ENCODE measurements at regions not wholly inside any gene's neighbourhood (a gene's known extent, or its start where the extent isn't known, plus 50 kb on each side); places are given as distances from the start of the nearest gene placed in this dataset.

DNA sequence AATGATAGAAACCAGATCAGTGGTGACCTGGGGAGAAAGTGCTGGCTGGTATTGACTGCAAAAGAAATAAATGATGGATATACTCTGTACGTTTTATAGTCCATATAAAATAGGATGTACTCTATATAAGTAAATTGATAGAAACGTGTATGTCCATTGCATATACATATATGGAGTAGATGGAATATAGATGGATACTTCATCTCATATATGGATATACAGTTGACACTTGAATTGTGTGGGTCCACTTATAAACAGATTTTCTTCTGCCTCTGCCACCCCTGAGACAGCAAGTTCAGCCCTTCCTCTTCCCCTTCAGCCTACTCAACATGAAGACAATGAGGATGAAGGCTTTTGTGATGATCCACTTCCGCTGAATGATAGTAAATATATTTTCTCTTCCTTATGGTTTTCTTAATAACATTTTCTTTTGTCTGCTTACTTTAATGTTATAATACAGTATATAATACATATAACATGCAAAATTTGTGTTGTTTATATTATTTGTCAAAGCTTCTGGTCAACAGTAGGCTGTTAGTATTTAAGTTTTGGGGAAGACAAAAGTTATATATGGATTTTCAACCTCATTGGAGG lies 76.1 kb upstream of the MYCN start:
- H3K36me3 ChIP-seq (ENCODE audit: control insufficient read depth, insufficient read depth, low read length): no peaks in the 10 kb centered on the region
- WGBS, 2 experiments (ENCODE audit: insufficient coverage in 2 of 2): no CpG with 5 or more reads among the region's 3 CpGs

DNA sequence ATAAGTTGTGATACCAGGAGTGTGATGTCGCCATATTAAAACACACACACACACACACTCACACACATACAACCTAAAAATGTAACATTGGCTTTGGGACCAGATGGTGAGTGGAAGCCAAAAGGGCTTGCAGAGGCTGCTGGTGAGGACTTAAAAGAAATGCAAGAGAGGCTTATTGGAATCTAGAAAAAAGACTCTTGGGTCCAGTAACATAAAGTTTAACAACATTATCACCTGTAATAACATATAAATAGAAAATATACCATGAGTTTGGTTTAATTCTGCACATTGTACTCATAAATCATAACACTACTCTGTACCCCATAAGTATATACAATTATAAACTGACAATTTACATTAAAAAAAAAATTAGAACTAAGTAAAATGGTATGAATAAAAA lies 74.4 kb upstream of the MYCN start:
- H3K36me3 ChIP-seq (ENCODE audit: control insufficient read depth, insufficient read depth, low read length): no peaks in the 10 kb centered on the region
- no peaks in the 10 kb centered on the region for H3K4me1 ChIP-seq (ENCODE audit: control insufficient read depth, insufficient read depth, low read length, poor library complexity, severe bottlenecking)
- no peaks in the 10 kb centered on the region for H3K9me3 ChIP-seq (ENCODE audit: control insufficient read depth, low read length)
- H3K4me3 ChIP-seq (ENCODE audit: extremely low read depth, insufficient read depth, low read length, poor library complexity, severe bottlenecking): no peak overlapping the region
- no peak overlapping the region for H3K27ac ChIP-seq (ENCODE audit: low read depth, low read length, severe bottlenecking)
- WGBS, 2 experiments (ENCODE audit: insufficient coverage in 2 of 2): no CpG with 5 or more reads among the region's 1 CpG

More for the DNA sequence above, 76.1 kb upstream of the MYCN start:
- Histone ChIP-seq H3K9me3 (ENCODE audit: control insufficient read depth, low read length) (no peaks in the 10 kb centered on the region), H3K4me3 (ENCODE audit: extremely low read depth, insufficient read depth, low read length, poor library complexity, severe bottlenecking) (no peak overlapping the region), H3K27ac (ENCODE audit: low read depth, low read length, severe bottlenecking) (no peak overlapping the region), H3K4me1 (ENCODE audit: control insufficient read depth, insufficient read depth, low read length, poor library complexity, severe bottlenecking) (no peaks in the 10 kb centered on the region)

- no peaks in the 10 kb centered on the region for H3K36me3 ChIP-seq (ENCODE audit: control insufficient read depth, insufficient read depth, low read length)
- H3K9me3 ChIP-seq (ENCODE audit: control insufficient read depth, low read length): no peaks in the 10 kb centered on the region
- H3K27ac ChIP-seq (ENCODE audit: low read depth, low read length, severe bottlenecking): no peak overlapping the region
- H3K4me1 ChIP-seq (ENCODE audit: control insufficient read depth, insufficient read depth, low read length, poor library complexity, severe bottlenecking): no peaks in the 10 kb centered on the region
- 80% methylated on average over 1 of the region's 3 CpGs; no CpG with 5 or more reads in 1 of the 2 experiments for WGBS, 2 experiments (ENCODE audit: insufficient coverage in 2 of 2)
- H3K4me3 ChIP-seq (ENCODE audit: extremely low read depth, insufficient read depth, low read length, poor library complexity, severe bottlenecking): no peak overlapping the region
Observed at GRCh38 chr2:15866563-15867193, 73.7 kb upstream of the MYCN start.

GRCh38 chr2:15867194-15868171 lies 72.9 kb upstream of the MYCN start:
- no peak overlapping the region for H3K4me3 ChIP-seq (ENCODE audit: extremely low read depth, insufficient read depth, low read length, poor library complexity, severe bottlenecking)
- H3K27ac ChIP-seq (ENCODE audit: low read depth, low read length, severe bottlenecking): no peak overlapping the region
- H3K4me1 ChIP-seq (ENCODE audit: control insufficient read depth, insufficient read depth, low read length, poor library complexity, severe bottlenecking): no peaks in the 10 kb centered on the region
- WGBS, 2 experiments (ENCODE audit: insufficient coverage in 2 of 2): 95 to 100% methylated on average over 4 to 5 of the region's 8 CpGs
- no peaks in the 10 kb centered on the region for H3K36me3 ChIP-seq (ENCODE audit: control insufficient read depth, insufficient read depth, low read length)
- no peaks in the 10 kb centered on the region for H3K9me3 ChIP-seq (ENCODE audit: control insufficient read depth, low read length)

DNA sequence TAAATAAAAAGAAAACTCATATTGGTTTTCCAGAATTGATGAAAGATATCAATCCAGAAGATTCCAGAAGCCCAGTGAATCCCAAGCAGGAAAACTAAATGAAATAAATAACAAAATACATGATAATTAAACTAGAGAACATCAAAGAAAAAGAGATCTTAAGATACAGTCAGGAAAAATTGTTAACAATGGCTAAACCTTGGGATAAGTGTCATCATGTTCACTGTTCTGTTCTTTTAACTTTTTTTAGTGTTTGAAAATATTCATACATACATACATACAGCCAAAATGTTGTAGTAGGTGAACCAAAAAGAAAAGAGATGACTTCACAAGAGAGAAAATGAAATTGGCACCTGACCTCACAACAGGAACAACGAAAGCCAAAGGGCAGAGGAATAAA lies 72.2 kb upstream of the MYCN start:
- no peaks in the 10 kb centered on the region for H3K36me3 ChIP-seq (ENCODE audit: control insufficient read depth, insufficient read depth, low read length)
- H3K27ac ChIP-seq (ENCODE audit: low read depth, low read length, severe bottlenecking): no peak overlapping the region
- H3K9me3 ChIP-seq (ENCODE audit: control insufficient read depth, low read length): no peaks in the 10 kb centered on the region
- whole genome bisulfite sequencing, 2 experiments (ENCODE audit: insufficient coverage in 2 of 2): 88 to 100% methylated on average over 1 of the region's 1 CpG
- no peak overlapping the region for H3K4me3 ChIP-seq (ENCODE audit: extremely low read depth, insufficient read depth, low read length, poor library complexity, severe bottlenecking)
- H3K4me1 ChIP-seq (ENCODE audit: control insufficient read depth, insufficient read depth, low read length, poor library complexity, severe bottlenecking): no peaks in the 10 kb centered on the region

DNA sequence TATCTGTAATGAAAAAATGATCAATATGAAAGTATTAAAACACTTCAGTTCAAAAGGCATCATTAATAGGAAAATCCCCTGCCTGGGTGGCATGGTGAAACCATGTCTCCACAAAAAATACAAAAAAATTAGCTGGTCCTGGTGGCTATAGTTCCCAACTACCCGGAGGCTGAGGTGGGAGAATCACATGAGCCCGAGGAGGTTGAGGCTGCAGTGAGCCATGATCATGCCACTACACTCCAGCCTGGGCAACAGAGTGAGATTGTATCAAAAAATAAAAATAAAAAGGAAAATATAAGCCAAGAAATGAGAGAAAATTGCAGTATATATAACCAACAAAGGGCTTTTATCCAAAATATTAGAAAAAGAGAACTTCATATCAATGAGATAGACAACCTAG lies 71.6 kb upstream of the MYCN start:
- H3K36me3 ChIP-seq (ENCODE audit: control insufficient read depth, insufficient read depth, low read length): no peaks in the 10 kb centered on the region
- H3K27ac ChIP-seq (ENCODE audit: low read depth, low read length, severe bottlenecking): no peak overlapping the region
- H3K4me3 ChIP-seq (ENCODE audit: extremely low read depth, insufficient read depth, low read length, poor library complexity, severe bottlenecking): no peak overlapping the region
- 57 to 90% methylated on average over 1 to 2 of the region's 2 CpGs for WGBS, 2 experiments (ENCODE audit: insufficient coverage in 2 of 2)
- no peaks in the 10 kb centered on the region for H3K9me3 ChIP-seq (ENCODE audit: control insufficient read depth, low read length)
- H3K4me1 ChIP-seq (ENCODE audit: control insufficient read depth, insufficient read depth, low read length, poor library complexity, severe bottlenecking): no peaks in the 10 kb centered on the region

DNA sequence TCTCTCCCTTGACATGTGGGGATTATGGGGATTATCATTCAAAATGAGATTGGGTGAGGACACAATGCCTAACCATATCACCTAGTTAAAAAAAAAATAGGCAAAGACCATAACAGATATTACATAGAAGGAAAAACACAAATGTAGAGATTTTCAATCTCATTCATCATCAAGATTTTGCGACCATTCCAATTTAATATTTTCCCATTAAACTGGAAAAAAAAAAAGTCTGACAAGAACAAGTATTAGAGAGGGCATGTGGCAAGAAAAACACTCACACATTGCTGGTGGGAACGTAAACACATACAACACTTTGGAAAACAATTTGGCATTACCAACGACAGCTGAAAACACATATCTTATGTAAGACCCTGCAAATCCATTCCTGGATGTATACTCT lies 71.0 kb upstream of the MYCN start:
- 88 to 95% methylated on average over 2 of the region's 3 CpGs for WGBS, 2 experiments (ENCODE audit: insufficient coverage in 2 of 2)
- Histone ChIP-seq H3K9me3 (ENCODE audit: control insufficient read depth, low read length) (no peaks in the 10 kb centered on the region), H3K36me3 (ENCODE audit: control insufficient read depth, insufficient read depth, low read length) (no peaks in the 10 kb centered on the region), H3K4me1 (ENCODE audit: control insufficient read depth, insufficient read depth, low read length, poor library complexity, severe bottlenecking) (no peaks in the 10 kb centered on the region), H3K27ac (ENCODE audit: low read depth, low read length, severe bottlenecking) (no peak overlapping the region), H3K4me3 (ENCODE audit: extremely low read depth, insufficient read depth, low read length, poor library complexity, severe bottlenecking) (no peak overlapping the region)

DNA sequence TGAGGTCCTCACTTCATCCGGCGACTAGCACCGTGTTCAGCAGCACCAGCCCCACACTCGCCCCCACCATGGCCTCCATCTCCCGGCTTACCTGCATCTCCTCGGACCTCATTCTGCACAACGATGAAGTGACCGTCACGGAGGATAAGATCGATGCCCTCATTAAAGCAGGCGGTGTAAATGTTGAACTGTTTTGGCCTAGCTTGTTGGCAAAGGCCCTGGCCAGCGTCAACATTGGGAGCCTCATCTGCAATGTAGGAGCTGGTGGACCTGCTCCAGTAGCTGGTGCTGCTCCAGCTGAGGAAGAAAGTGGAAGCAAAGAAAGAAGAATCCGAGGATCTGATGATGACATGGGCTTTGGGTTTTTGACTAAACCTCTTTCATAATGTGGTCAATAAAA lies 70.5 kb upstream of the MYCN start:
- 91 to 97% methylated on average over 7 to 12 of the region's 13 CpGs for WGBS, 2 experiments (ENCODE audit: insufficient coverage in 2 of 2)
- no peaks in the 10 kb centered on the region for H3K4me1 ChIP-seq (ENCODE audit: control insufficient read depth, insufficient read depth, low read length, poor library complexity, severe bottlenecking)
- H3K4me3 ChIP-seq (ENCODE audit: extremely low read depth, insufficient read depth, low read length, poor library complexity, severe bottlenecking): no peak overlapping the region

DNA sequence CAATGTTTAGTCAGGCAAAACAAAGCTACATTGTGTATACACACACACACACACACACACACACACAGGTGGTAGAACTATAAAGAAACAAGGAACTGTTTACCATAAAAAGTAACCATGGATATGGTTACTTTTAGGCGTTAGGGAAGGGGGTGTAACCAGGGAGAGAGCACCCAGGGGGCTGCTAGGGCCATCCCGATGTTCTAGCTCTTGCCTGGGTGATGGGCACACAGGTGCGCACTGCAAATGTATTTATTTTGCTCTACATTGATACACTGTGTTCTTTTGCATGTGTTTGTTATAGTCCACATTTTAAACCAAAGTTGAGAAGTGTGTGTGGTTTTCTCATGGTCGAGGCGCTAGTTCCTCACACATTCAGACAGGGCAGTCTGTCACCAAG lies 69.8 kb upstream of the MYCN start:
- H3K9me3 ChIP-seq (ENCODE audit: control insufficient read depth, low read length): no peaks in the 10 kb centered on the region
- H3K4me3 ChIP-seq (ENCODE audit: extremely low read depth, insufficient read depth, low read length, poor library complexity, severe bottlenecking): no peak overlapping the region
- 87 to 94% methylated on average over 3 to 5 of the region's 5 CpGs for WGBS, 2 experiments (ENCODE audit: insufficient coverage in 2 of 2)
- no peaks in the 10 kb centered on the region for H3K36me3 ChIP-seq (ENCODE audit: control insufficient read depth, insufficient read depth, low read length)
- no peaks in the 10 kb centered on the region for H3K4me1 ChIP-seq (ENCODE audit: control insufficient read depth, insufficient read depth, low read length, poor library complexity, severe bottlenecking)
- H3K27ac ChIP-seq (ENCODE audit: low read depth, low read length, severe bottlenecking): no peak overlapping the region

More for the DNA sequence above, 70.5 kb upstream of the MYCN start:
- no peak overlapping the region for H3K27ac ChIP-seq (ENCODE audit: low read depth, low read length, severe bottlenecking)
- no peaks in the 10 kb centered on the region for H3K36me3 ChIP-seq (ENCODE audit: control insufficient read depth, insufficient read depth, low read length)
- H3K9me3 ChIP-seq (ENCODE audit: control insufficient read depth, low read length): no peaks in the 10 kb centered on the region

- no peak overlapping the region for H3K27ac ChIP-seq (ENCODE audit: low read depth, low read length, severe bottlenecking)
- H3K4me3 ChIP-seq (ENCODE audit: extremely low read depth, insufficient read depth, low read length, poor library complexity, severe bottlenecking): no peak overlapping the region
- no peaks in the 10 kb centered on the region for H3K36me3 ChIP-seq (ENCODE audit: control insufficient read depth, insufficient read depth, low read length)
- no peaks in the 10 kb centered on the region for H3K9me3 ChIP-seq (ENCODE audit: control insufficient read depth, low read length)
- H3K4me1 ChIP-seq (ENCODE audit: control insufficient read depth, insufficient read depth, low read length, poor library complexity, severe bottlenecking): no peaks in the 10 kb centered on the region
- 80 to 100% methylated on average over 1 to 2 of the region's 3 CpGs for WGBS, 2 experiments (ENCODE audit: insufficient coverage in 2 of 2)
Observed at GRCh38 chr2:15871239-15871783, 69.0 kb upstream of the MYCN start.

Measured in mesodermal cell (in vitro differentiated cells).